GM12874 (cell line): ENCODE measurements at regions not wholly inside any gene's neighbourhood (a gene's known extent, or its start where the extent isn't known, plus 50 kb on each side); places are given as distances from the start of the nearest gene placed in this dataset.

Source experiments
- CTCF ChIP-seq: IDR thresholded peaks from 2 replicates; pipeline ENCODE4 v1.5.1; 2011; ENCODE audit warnings: low read depth, mild to moderate bottlenecking, control low read depth, low read length, moderate library complexity; ENCODE audit not compliant: insufficient read depth

GRCh38 chr15:47908950-47909670 lies 191.8 kb downstream of the SEMA6D start:
- TF ChIP-seq CTCF, result no peak

- TF ChIP-seq CTCF, result peak; percentile 43; the same call in 1 of the 2 replicates
These were observed 195.6 kb downstream of the SEMA6D start for GRCh38 chr15:47912910-47913309.

GRCh38 chr15:47917881-47918280 lies 200.6 kb downstream of the SEMA6D start:
- TF ChIP-seq CTCF, result no peak

GRCh38 chr15:47918877-47919276 lies 201.6 kb downstream of the SEMA6D start:
- TF ChIP-seq CTCF, result no peak

GRCh38 chr15:47924381-47924780 lies 196.4 kb upstream of the SLC24A5 start:
- TF ChIP-seq CTCF, result no peak

- no peak for TF ChIP-seq CTCF
These were observed 191.5 kb upstream of the SLC24A5 start for GRCh38 chr15:47929138-47929803.

GRCh38 chr15:47932261-47932660 lies 188.5 kb upstream of the SLC24A5 start:
- no peak for TF ChIP-seq CTCF
